HuH-7.5 (cell line): ENCODE measurements at regions not wholly inside any gene's neighbourhood (a gene's known extent, or its start where the extent isn't known, plus 50 kb on each side); places are given as distances from the start of the nearest gene placed in this dataset.

Experiments used
- DNase-seq: peaks from one replicate; pipeline ENCODE4 v3.0.0; 2011; ENCODE audit warnings: low spot score

DNA sequence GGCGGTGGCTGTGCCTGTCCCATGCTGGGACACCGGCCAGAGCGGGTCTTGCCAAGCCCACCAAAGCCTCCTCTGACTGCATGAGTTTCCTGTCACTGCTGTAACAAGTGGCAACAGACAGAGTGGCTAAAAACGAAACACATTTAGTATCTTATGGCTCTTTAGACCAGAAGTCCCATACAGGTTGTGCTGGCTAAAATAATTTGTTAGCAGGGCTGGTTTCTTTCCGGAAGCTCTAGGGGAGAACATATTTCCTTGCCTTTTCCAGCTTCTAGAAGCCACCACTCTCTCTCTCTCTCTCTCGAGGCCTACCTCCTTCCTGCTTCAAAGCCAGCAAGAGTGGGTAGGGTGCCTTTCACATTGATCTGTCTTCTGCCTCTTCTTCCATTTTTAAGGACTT is 171.6 kb upstream of the PLPP4 start:
- DNase-seq = no peak

DNA sequence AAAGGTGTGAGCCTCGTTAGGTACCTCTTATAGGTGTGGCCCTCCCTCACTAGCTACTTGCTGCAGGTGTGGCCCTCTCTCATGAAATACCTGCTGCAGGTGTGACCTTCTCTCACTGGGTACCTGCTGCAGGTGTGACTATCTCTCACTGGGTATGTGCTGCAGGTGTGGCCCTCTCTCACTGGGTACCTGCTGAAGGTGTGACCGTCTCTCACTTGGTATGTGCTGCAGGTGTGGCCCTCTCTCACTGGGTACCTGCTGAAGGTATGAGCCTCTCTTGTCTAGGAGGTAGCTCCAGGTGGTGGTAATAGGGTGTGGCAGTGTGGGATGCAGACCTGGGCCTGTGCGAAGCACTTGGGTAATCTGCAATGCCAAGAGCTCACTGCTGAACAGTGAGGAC is 170.7 kb upstream of the PLPP4 start:
- no peak for DNase-seq

DNA sequence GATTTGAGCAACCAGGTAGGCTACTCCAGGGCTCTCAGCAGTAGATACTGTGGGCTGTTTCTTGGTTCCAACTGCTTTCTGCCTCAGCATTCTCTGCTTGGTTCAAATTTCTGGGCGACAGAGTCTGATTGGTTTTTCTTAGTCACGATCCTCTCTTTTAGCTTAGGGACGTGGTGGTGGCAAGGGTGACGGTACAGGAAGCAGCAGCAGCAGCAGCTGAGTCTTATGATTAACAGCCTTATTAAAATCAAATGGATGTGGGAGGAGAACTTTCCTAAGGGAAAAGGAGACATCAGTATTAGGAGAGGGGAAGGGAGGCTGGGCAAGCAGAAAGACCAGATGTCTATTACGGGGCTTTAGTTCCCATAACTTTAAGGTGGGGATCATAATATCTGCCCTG is 156.5 kb upstream of the PLPP4 start:
- no peak for DNase-seq

DNA sequence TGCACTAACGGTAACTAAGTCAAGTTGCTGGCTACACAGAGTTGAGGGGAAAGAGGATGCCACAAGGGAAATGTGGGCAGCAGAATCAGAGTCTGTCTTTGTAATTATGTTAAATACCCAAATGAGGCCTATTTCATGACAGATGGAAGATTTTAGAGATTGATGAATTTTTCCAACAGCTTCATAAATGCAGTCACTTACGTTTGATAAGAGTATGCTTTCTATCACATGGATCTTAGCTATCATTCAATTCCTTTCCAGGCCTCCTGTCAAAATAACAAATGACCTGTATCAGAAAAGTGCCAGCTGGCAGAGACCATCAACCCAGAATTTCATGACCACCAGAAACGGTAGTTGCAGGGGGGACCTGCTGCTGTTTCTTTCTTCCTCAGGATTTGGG is 148.4 kb upstream of the PLPP4 start:
- DNase-seq = no peak

DNA sequence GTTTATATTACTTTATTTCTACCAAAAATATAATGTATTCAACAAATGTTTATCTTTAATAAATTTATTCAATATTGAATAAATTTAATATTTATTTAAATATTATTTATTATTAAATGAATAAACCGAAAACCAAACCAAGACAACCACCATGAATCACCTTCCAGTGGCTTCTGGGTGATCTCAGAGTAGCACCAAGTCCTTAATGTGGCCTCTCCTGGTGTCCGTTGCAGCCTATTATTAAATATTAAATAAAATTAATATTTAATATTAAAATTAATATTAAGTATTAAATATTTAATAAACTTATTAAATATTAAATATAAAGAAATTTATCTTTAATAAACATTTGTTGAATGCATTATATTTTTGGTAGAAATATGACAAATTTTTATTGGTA is 143.3 kb upstream of the PLPP4 start:
- DNase-seq = no peak

DNA sequence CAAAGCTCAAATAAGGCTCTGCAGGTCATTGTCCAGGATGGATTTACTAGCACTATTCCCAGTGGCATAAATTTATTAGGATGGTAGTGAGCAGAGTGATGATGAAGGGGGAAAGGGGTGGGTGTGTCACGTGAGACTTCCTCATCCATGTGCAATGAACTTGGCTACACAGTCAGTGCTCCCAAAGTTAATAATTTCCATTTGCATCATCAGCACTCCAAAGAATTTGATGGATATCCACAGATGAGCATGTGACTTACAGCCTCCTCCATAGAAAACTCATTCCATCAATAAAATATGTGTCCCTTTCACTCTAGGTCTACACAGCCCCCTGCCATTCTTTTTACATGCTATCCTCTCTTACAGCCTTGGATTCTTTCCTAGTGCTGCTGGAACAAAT is 142.6 kb upstream of the PLPP4 start:
- DNase-seq = no peak

DNA sequence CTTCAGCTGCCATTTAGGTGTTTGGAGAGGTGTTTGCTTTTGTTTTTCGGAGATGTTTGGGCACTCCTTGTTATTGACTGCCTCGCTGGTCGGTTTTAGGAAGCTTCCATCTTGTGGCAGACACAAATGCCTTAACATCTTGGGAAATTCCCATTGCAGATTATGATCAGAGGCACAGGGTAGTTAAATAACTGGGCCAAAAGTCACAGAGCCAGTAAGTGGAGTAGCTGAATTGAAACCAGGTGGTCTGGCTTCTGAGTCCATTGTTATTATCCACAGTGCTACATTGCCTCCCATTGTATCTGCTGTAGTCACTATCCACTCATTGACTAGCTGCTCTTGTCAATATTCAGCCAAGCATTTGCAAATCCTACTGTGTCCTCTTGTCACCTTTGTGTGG is 138.2 kb upstream of the PLPP4 start:
- no peak for DNase-seq

DNA sequence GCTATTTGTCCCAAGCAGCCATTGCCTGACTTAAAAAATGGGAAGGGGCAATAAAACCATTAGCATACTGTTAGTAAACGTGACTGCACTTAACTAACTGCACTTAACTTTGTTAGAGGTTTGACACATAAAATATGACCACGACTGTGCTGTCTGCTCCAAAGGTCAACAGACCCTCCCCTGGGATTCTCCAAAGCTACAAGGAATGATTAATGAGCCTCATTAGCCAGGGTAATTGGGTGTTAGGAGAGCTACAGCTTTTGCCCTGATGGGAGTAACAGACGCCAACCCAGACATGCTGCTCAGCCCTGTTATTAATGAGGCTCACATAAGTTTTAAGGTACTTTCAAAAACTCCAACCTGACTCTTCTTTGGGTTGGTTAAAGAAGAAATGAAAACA is 129.4 kb upstream of the PLPP4 start:
- DNase-seq = no peak

DNA sequence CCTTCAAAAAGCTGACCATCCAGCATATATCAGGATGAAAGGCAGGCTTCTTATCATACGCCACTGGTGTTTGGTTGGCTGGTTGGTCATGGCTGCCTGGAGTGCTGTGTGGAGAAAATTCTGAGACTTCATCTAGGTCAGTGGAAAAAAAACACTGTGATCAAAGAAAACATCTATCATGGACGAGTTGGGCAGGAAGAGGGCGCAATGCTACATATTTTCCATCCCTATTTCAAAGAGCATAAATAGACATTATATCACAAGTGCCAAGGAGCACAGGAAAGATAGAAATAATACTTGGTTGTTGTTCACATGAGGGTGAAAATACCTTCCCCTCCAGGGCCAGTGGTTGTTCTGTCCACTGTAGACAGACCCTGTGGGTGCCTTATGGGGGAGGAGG is 128.4 kb upstream of the PLPP4 start:
- no peak for DNase-seq

DNA sequence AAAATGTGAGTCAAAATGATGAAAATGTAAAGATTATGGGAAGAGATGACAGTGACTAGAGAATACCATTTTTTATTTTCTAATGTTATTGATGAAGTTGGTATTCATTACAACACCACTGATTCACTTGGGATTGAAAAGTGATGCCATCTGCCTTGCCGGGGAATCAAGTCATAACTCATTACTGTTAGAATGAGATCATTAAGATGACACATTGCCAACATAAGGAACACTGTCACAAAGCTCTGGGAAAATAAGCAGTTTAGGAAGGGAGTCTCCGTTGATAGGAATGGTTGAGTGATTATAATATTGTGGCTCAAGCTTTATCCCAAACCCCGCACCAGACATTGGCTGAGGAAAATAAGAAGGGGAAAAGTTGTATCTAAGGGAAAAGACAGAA is 121.5 kb upstream of the PLPP4 start:
- no peak for DNase-seq

DNA sequence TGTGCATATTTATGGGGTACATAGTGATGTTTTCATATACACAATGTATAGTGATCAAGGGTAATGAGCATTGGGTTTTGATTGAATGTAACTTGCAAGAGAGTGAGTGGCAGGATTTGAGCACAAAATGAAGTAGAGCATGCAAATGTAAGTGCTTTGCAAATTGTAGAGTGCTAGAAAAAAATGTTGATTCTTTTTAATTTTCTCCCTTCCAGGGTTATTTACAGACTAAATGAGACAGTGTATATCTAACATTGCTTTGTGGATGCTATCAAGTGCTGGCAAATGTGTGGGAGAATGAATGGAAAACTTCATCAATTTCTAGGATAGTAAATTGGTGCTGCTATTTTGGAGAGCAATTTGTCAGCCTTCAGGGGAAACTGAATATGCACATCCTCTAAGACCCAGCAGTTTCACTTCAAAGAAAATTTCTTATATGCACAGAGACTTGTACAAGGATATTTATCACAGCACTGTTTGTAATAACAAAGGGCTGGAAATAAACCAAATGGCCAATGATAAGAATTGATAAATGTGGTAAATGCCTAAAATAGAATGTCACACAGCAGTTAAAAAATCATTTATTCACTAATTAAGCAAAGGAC is 120.6 kb upstream of the PLPP4 start:
- no peak for DNase-seq

DNA sequence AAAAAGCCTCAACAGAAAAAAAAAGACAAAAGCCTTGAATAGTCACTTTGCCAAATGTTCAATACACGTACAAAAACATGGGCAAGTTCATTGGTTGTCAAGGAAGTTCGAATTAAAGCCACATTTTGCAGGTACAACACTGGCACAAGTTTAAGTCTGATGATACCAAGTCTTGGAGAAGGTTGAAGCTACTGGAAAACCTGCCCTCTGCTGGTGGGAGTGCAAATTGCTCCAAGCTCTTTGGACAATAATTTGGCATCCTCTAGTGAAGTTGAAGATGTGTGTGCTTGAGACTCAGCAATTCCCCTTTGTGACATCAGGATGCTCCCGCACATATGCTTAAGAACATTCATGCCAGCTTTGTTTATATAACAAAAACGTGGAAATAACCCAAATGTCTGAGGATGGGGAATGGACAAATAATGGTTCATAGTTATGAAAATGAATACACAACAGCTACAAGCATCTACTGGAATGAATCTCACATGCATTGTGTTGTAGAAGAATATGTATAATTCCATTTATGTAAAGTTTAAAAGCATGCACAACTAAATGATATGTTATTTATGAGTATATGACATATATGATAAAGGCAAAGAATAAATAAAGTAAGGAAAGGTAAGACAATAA is 120.0 kb upstream of the PLPP4 start:
- DNase-seq = no peak

DNA sequence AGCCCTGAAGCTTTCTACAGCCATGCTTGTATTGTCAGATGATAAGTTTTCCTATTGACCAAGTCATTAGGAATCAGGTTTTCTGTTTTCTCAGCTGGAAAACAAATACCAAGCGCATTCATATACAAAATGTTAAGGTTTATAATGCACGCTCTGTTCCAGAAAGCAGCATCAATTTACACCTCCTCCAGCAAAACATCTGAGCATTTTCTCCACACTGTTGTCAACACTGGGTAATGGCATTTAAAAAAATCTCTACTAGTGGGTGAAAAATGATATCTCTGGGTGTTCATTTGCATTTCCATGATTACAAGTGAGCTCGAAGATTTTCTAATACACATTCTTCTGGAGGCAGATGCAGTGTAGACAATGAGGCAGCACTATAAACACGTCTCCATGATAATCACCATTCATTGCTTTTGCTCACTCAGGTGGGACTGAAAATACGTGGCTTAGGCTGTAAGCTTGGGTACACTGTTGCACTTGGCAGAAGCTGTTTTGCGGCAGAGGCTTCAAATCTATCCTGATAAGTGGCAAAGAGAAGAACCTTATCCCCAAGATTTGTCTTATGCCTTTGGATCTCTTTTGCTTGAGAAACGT is 114.8 kb upstream of the PLPP4 start:
- DNase-seq = no peak

DNA sequence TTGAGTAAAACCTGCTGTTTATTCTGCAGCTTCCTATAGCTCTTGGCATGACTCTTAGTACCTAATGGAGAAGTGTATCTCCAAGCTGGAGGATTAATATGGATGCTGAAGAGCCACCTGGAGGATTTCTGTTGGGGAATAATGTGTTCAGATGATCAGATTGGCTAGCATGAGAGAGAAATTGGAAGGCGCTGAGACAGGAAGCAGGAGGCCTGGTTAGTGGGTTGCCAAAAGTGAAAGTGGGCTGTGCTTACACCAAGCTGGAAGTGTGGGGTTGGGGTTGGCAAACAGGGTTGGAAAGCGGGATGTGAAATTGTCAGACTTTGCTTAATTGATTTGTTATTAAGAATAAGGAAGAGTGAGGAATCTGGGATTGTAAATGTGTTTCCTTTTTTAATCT is 111.8 kb upstream of the PLPP4 start:
- no peak for DNase-seq

DNA sequence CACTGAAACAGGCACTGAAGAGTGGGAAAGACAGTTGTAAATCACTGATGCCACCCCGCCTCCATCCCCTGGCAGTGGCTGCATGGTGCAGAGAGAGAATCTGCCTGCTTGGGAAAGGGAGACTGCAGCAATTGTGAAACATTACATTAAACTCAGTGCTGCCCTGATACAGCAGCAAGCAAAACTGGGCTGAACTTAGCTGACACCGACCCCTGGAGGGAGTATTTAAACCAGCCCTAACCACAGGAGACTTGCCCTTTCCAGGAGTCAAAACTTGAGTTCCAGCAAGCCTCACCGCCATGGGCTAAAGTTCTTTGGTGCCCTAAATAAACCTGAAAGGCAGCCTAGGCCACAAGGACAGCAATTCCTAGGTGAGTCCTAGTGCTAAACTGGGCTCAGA is 109.4 kb upstream of the PLPP4 start:
- no peak for DNase-seq

DNA sequence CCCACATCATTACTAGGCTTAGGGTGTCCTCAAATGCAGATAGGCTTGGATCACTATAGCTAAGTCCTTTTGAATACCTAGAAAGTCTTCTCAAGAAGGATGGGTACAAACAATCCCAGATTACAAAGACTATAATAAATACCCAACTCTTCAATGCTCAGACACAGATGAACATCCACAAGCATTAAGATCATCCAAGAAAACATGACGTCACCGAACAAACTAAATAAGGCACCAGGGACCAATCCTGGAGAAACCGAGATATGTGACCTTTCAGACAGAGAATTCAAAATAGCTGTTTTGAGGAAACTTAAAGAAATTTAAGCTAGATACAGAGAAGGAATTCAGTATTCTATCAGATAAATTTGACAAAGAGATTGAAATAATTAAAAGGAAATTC is 108.0 kb upstream of the PLPP4 start:
- DNase-seq = no peak

DNA sequence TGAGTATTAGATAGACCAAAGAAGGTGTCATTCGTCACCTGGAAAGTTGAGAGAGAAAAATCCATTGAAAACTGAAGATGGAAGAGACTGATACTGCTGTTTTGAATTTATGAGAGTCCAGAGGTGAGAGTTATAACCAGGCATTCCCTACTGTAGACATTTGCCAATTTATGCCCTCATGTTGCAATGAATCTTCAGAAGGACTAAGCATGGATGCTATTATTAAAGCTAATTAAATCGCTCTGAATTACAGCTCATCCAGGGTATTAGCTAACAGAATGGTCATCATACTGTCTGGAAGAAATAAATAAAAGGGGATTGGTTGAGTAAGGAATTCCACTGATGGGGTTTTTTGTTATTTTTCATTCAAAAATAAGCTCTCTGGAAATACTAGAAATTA is 101.6 kb upstream of the PLPP4 start:
- DNase-seq = no peak

DNA sequence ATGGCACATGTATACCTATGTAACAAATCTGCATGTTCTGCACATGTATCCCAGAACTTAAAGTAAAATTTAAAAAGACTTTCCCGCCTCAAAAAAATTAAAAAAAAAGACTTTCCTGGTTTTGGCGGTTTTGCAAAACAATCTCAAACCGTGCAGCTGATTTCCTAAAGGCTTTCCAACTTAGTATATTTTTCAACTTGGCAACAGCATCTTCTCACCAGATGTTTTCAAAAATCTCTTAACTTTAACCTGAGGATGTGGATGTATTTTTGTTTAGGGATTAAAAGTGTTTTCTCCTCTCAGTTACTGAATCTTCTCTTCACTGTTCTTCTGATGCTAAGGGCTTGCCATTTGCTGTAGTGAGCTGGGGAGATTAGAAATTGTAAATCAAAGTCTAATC is 96.5 kb upstream of the PLPP4 start:
- DNase-seq = no peak

DNA sequence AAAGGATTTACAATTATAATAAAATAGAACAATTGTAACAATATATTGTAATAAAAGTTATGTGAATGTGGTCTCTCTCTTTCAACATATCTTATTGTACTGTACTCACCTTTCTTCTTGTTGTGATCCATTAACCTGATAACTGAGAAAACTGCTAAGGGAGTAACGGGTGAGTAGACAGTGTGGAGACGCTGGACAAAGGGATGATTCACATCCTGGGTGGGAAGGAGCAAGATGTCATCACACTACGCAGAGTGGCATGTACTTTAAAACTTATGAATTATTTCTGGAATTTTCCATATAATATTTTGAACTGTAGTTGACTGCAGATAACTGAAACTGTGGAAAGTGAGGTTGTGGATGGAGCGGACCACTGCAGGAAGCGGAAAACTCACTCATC is 91.2 kb upstream of the PLPP4 start:
- no peak for DNase-seq

DNA sequence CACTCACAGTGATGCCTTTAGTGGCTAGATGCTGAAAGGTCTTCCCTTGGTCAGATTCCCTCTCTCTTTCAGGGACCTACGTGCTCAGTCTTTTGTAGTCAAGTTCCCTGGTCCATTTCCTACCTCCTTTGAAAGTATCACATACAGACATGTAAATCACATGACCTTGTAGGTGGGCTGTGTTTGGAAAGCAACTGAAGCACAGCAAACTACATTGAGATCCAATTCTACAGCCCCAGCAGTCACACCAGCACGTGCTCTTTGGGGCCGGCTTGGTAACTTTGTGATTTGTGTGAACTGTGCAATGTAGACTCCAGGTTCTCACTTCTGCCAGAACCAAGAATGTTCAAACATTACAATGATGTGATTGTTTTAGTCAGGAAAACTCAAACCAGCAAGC is 89.7 kb upstream of the PLPP4 start:
- DNase-seq = no peak

DNA sequence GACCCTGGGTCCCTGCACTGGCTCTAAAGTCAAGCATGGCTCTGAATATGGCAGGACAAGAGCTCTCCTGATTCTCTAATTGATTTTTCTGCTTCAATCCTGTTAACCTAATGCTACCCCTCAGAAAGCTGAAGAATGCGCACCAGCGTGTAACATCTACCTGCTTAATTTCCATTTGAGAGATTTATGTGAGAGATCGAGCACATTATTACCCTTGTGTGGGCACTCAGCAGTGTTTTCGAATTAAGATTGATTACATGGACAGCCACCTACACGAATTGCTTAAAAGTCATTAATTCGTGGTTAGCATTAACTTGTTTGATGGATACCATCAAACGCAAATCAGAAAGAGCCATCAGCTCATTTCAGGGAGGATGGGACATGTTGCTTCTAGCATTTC is 88.7 kb upstream of the PLPP4 start:
- DNase-seq = no peak

DNA sequence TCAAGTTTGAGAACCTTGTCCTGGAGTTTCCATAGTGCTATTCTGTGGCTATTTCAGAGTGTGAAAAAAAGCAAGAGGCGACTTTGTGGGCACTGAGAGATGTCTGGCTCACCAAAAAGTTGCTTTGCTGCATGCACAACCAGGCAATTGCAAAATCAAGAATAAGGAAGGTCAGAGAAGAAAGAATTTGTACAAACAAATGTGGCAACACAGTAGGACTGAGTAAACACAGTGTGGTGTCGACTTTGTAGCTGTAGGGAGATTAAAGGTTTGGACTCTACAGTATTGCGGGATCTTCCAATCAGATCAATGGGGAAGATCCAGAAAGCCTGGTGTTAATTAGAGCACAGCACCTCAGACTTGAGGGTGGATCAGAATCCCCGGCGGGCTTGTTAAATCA is 88.1 kb upstream of the PLPP4 start:
- no peak for DNase-seq

DNA sequence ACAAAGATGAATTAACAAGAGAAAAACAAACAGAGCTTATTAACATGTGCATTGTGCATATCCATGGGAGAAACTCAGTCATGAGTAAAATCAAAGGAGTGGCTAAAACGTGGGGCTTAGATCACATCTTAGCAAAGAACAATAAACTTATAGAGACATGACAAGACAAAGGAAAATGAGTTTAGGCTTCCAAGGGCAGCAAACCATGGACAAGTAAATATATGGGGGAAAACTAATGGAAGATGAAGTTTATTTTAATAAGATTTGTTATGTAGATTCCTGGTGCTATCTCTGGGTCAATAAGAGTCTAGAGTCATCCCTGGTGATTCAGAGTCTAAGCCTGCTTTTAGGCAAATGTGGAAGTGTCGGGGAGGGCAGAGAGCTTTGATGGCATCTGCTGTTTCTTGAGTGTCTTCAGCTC is 87.2 kb upstream of the PLPP4 start:
- DNase-seq = no peak

DNA sequence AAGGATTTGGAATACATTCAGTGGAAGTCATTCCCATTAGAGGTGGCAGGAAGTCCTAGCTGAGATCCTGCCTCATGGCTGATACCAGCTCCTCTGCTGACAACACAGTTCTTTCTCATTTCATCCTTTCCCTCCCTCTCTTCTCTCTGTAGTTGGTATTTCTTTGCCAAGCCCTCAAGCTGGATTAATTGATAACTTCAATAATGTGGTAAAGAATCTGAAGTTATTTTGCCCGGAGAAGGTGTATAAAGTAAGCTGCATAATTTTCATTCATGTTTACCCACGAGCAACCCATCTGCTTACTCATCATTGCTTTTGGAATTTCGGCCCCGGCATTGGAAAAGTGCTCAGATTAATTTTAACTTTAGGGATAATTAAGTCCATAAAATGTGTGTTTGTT is 85.2 kb upstream of the PLPP4 start:
- DNase-seq = no peak
